Endothelial cell (in vitro differentiated cells): ENCODE measurements at regions not wholly inside any gene's neighbourhood (a gene's known extent, or its start where the extent isn't known, plus 50 kb on each side); places are given as distances from the start of the nearest gene placed in this dataset.
"Not testable (repeated sequence)": the region's sequence is repeated elsewhere in the genome, so short reads cannot be mapped to it uniquely, and the experiment has no call there.

Source experiments
- DNase-seq: peaks from one replicate; pipeline ENCODE4 v3.0.0; 2021; ENCODE audit warnings: low spot score
- H3K27ac Mint-ChIP-seq: one replicate; pipeline ENCODE4 v1.8.0; 2021; ENCODE audit warnings: mixed read lengths, inconsistent platforms; ENCODE audit not compliant: unreplicated experiment
- H3K27me3 Mint-ChIP-seq: one replicate; pipeline ENCODE4 v1.8.0; 2021; ENCODE audit warnings: mild to moderate bottlenecking, moderate library complexity, mixed read lengths, inconsistent platforms; ENCODE audit not compliant: unreplicated experiment
- H3K36me3 Mint-ChIP-seq: one replicate; pipeline ENCODE4 v1.8.0; 2021; ENCODE audit warnings: mild to moderate bottlenecking, low read depth, mixed read lengths, inconsistent platforms; ENCODE audit not compliant: unreplicated experiment
- H3K4me1 Mint-ChIP-seq: one replicate; pipeline ENCODE4 v1.8.0; 2021; ENCODE audit warnings: mild to moderate bottlenecking, mixed read lengths, inconsistent platforms; ENCODE audit not compliant: unreplicated experiment
- H3K4me3 Mint-ChIP-seq: one replicate; pipeline ENCODE4 v1.8.0; 2021; ENCODE audit warnings: mild to moderate bottlenecking, mixed read lengths, inconsistent platforms; ENCODE audit not compliant: unreplicated experiment
- H3K9me3 Mint-ChIP-seq: one replicate; pipeline ENCODE4 v1.8.0; 2021; ENCODE audit warnings: mixed read lengths, inconsistent platforms; ENCODE audit not compliant: unreplicated experiment
- CTCF ChIP-seq: fragments of 200-600 bp; sonication (generic); IDR thresholded peaks from one replicate; pipeline ENCODE4 v1.5.0; 2021; ENCODE audit warnings: antibody characterized with exemption; ENCODE audit not compliant: unreplicated experiment

- no peak for DNase-seq
- Mint-ChIP-seq H3K27me3 (no peaks in the 10 kb centered on the region), H3K27ac (no peak overlapping the region), H3K4me3 (no peak overlapping the region), H3K9me3 (no peaks in the 10 kb centered on the region), H3K36me3 (no peaks in the 10 kb centered on the region), H3K4me1 (peaks cover 7% of the 10 kb centered on the region)
- TF ChIP-seq CTCF = no peak
These were observed 137.3 kb upstream of the PITX1 start for GRCh38 chr5:135171336-135171735.

- H3K27me3 Mint-ChIP-seq = peaks cover 2% of the 10 kb centered on the region
- TF ChIP-seq CTCF = no peak
- H3K4me3 Mint-ChIP-seq = no peak overlapping the region
- DNase-seq = no peak
- no peaks in the 10 kb centered on the region for H3K9me3 Mint-ChIP-seq
- peaks cover 7% of the 10 kb centered on the region for H3K4me1 Mint-ChIP-seq
- no peak overlapping the region for H3K27ac Mint-ChIP-seq
- no peaks in the 10 kb centered on the region for H3K36me3 Mint-ChIP-seq
These were observed 136.5 kb upstream of the PITX1 start for GRCh38 chr5:135170500-135170899.

GRCh38 chr5:135169753-135170152 lies 135.7 kb upstream of the PITX1 start:
- H3K27ac Mint-ChIP-seq = no peak overlapping the region
- no peaks in the 10 kb centered on the region for H3K9me3 Mint-ChIP-seq
- H3K36me3 Mint-ChIP-seq = no peaks in the 10 kb centered on the region
- TF ChIP-seq CTCF = no peak
- no peak overlapping the region for H3K4me3 Mint-ChIP-seq
- H3K4me1 Mint-ChIP-seq = peaks cover 7% of the 10 kb centered on the region
- peaks cover 2% of the 10 kb centered on the region for H3K27me3 Mint-ChIP-seq
- DNase-seq = no peak

- Mint-ChIP-seq H3K4me3 (no peak overlapping the region), H3K27ac (no peak overlapping the region), H3K36me3 (no peaks in the 10 kb centered on the region), H3K27me3 (peaks cover 2% of the 10 kb centered on the region), H3K9me3 (no peaks in the 10 kb centered on the region), H3K4me1 (peaks cover 7% of the 10 kb centered on the region)
- no peak for TF ChIP-seq CTCF
- DNase-seq = no peak
These were observed 133.6 kb upstream of the PITX1 start for GRCh38 chr5:135167634-135168033.

- H3K27me3 Mint-ChIP-seq, H3K36me3 Mint-ChIP-seq, H3K4me1 Mint-ChIP-seq, H3K27ac Mint-ChIP-seq, H3K9me3 Mint-ChIP-seq, DNase-seq, H3K4me3 Mint-ChIP-seq: not testable (repeated sequence)
These were observed 131.0 kb upstream of the PITX1 start for GRCh38 chr5:135164873-135165614.
